Activated CD4-positive, alpha-beta T cell treated with anti-CD3 and anti-CD28 coated beads for 4 hours (primary cell): ENCODE measurements at regions not wholly inside any gene's neighbourhood (a gene's known extent, or its start where the extent isn't known, plus 50 kb on each side); places are given as distances from the start of the nearest gene placed in this dataset.

Experiments used
- DNase-seq, 2 donors: peaks; one replicate each; pipeline ENCODE4 v3.0.0-alpha.2; 2020

- no peak for DNase-seq
These were observed 68.3 kb downstream of the CHST1 start for GRCh38 chr11:45597097-45597496.

- no peak for DNase-seq
These were observed 68.9 kb downstream of the CHST1 start for GRCh38 chr11:45596571-45596970.

- DNase-seq = no peak
These were observed 71.4 kb downstream of the CHST1 start for GRCh38 chr11:45593992-45594391.

GRCh38 chr11:45592636-45593035, 72.8 kb downstream of the CHST1 start:
- no peak for DNase-seq

- no peak for DNase-seq
These were observed 74.7 kb downstream of the CHST1 start for GRCh38 chr11:45590743-45591142.

GRCh38 chr11:45585205-45585604, 80.2 kb downstream of the CHST1 start:
- no peak for DNase-seq

- no peak for DNase-seq
These were observed 81.3 kb downstream of the CHST1 start for GRCh38 chr11:45583981-45584566.

GRCh38 chr11:45580399-45580798, 85.0 kb downstream of the CHST1 start:
- DNase-seq = no peak

- DNase-seq = no peak
These were observed 87.1 kb downstream of the CHST1 start for GRCh38 chr11:45578316-45578715.

GRCh38 chr11:45577752-45578151, 87.7 kb downstream of the CHST1 start:
- no peak for DNase-seq

- no peak for DNase-seq
These were observed 88.8 kb downstream of the CHST1 start for GRCh38 chr11:45576461-45577215.

GRCh38 chr11:45573728-45574127, 91.7 kb downstream of the CHST1 start:
- no peak for DNase-seq

- DNase-seq = no peak
These were observed 92.9 kb downstream of the CHST1 start for GRCh38 chr11:45572354-45573123.

GRCh38 chr11:45569776-45570175, 95.6 kb downstream of the CHST1 start:
- no peak for DNase-seq

GRCh38 chr11:45568049-45568448, 97.4 kb downstream of the CHST1 start:
- no peak for DNase-seq

GRCh38 chr11:45565446-45565988, 99.9 kb downstream of the CHST1 start:
- DNase-seq = no peak

GRCh38 chr11:45563810-45564209, 101.6 kb downstream of the CHST1 start:
- DNase-seq = no peak

GRCh38 chr11:45563171-45563570, 102.3 kb downstream of the CHST1 start:
- DNase-seq = no peak

GRCh38 chr11:45560913-45561281, 104.5 kb downstream of the CHST1 start:
- no peak for DNase-seq

- DNase-seq = no peak
These were observed 105.1 kb downstream of the CHST1 start for GRCh38 chr11:45560155-45560912.

GRCh38 chr11:45556851-45557707, 108.3 kb downstream of the CHST1 start:
- no peak for DNase-seq
